IPS DF 6.9 (cell line): ENCODE measurements at regions not wholly inside any gene's neighbourhood (a gene's known extent, or its start where the extent isn't known, plus 50 kb on each side); places are given as distances from the start of the nearest gene placed in this dataset.

Experiments used
- DNase-seq: peaks from one replicate; pipeline ENCODE4 v3.0.0-alpha.2; 2013; ENCODE audit warnings: low read depth, low spot score
- H3K27ac ChIP-seq: one replicate; pipeline ENCODE4 v1.5.1; 2013; ENCODE audit warnings: low read length, control low read depth
- H3K27me3 ChIP-seq: 2 replicates; pipeline ENCODE4 v1.6.1; 2013; ENCODE audit warnings: mild to moderate bottlenecking, low read length; ENCODE audit not compliant: control insufficient read depth, insufficient read depth
- H3K36me3 ChIP-seq: 2 replicates; pipeline ENCODE4 v1.6.1; 2013; ENCODE audit warnings: low read length; ENCODE audit not compliant: control insufficient read depth, insufficient read depth
- H3K4me1 ChIP-seq: 2 replicates; pipeline ENCODE4 v1.6.1; 2013; ENCODE audit warnings: low read length; ENCODE audit not compliant: control insufficient read depth, insufficient read depth
- H3K4me3 ChIP-seq: 2 replicates; pipeline ENCODE4 v1.5.1; 2013; ENCODE audit warnings: mild to moderate bottlenecking, low read length
- H3K9me3 ChIP-seq: 2 replicates; pipeline ENCODE4 v1.6.1; 2013; ENCODE audit warnings: low read length, inconsistent platforms; ENCODE audit not compliant: control insufficient read depth, insufficient read depth
- WGBS: extraction: QIAGEN DNeasy Blood & Tissue Kit; methylation state at CpG from one replicate; pipeline ENCODE4 v1.1.7; 2013; ENCODE audit warnings: mixed read lengths, missing lambda C conversion rate; ENCODE audit not compliant: insufficient read length, insufficient coverage; 5-methylcytosine and 5-hydroxymethylcytosine counted together

- Histone ChIP-seq H3K9me3 (no peaks in the 10 kb centered on the region), H3K27me3 (no peaks in the 10 kb centered on the region), H3K4me3 (no peak overlapping the region), H3K4me1 (no peaks in the 10 kb centered on the region; the same call in 1 of the 2 replicates), H3K36me3 (no peaks in the 10 kb centered on the region), H3K27ac (no peak overlapping the region)
- WGBS: no CpG with 5 or more reads among the region's 5 CpGs
- no peak for DNase-seq
Observed at GRCh38 chr17:62867303-62867702, 59.2 kb upstream of the MARCHF10 start.

GRCh38 chr17:62866471-62866870 is 58.4 kb upstream of the MARCHF10 start:
- Histone ChIP-seq H3K27me3 (no peaks in the 10 kb centered on the region), H3K9me3 (no peaks in the 10 kb centered on the region), H3K4me1 (no peaks in the 10 kb centered on the region; the same call in 1 of the 2 replicates), H3K27ac (no peak overlapping the region), H3K4me3 (no peak overlapping the region), H3K36me3 (no peaks in the 10 kb centered on the region)
- WGBS: no CpG with 5 or more reads among the region's 3 CpGs
- no peak for DNase-seq

- Histone ChIP-seq H3K36me3 (no peaks in the 10 kb centered on the region), H3K27ac (no peak overlapping the region)
- WGBS: no CpG with 5 or more reads among the region's 1 CpG
Observed at GRCh38 chr17:62865586-62865985, 57.5 kb upstream of the MARCHF10 start.

GRCh38 chr17:62862251-62862650 is 54.1 kb upstream of the MARCHF10 start:
- Histone ChIP-seq H3K27ac (no peak overlapping the region), H3K9me3 (no peaks in the 10 kb centered on the region), H3K36me3 (no peaks in the 10 kb centered on the region), H3K4me3 (no peak overlapping the region), H3K4me1 (no peaks in the 10 kb centered on the region), H3K27me3 (no peaks in the 10 kb centered on the region)
- no CpG with 5 or more reads among the region's 2 CpGs for WGBS
- DNase-seq: no peak

More at GRCh38 chr17:62865586-62865985, 57.5 kb upstream of the MARCHF10 start:
- H3K4me1 ChIP-seq: no peaks in the 10 kb centered on the region; the same call in 1 of the 2 replicates
- no peak overlapping the region for H3K4me3 ChIP-seq
- no peak for DNase-seq
- no peaks in the 10 kb centered on the region for H3K27me3 ChIP-seq
- no peaks in the 10 kb centered on the region for H3K9me3 ChIP-seq

- no peak for DNase-seq
- Histone ChIP-seq H3K27ac (no peak overlapping the region), H3K9me3 (no peaks in the 10 kb centered on the region), H3K4me3 (no peak overlapping the region), H3K27me3 (no peaks in the 10 kb centered on the region), H3K36me3 (no peaks in the 10 kb centered on the region), H3K4me1 (no peaks in the 10 kb centered on the region)
- WGBS: no CpG with 5 or more reads among the region's 8 CpGs
Observed at GRCh38 chr17:62860962-62861873, 53.1 kb upstream of the MARCHF10 start.

- no peak overlapping the region for H3K4me3 ChIP-seq
- no peaks in the 10 kb centered on the region for H3K4me1 ChIP-seq
- no peak for DNase-seq
- no peaks in the 10 kb centered on the region for H3K36me3 ChIP-seq
- WGBS: no CpG with 5 or more reads among the region's 3 CpGs
- no peak overlapping the region for H3K27ac ChIP-seq
- H3K27me3 ChIP-seq: no peaks in the 10 kb centered on the region
- H3K9me3 ChIP-seq: no peaks in the 10 kb centered on the region
Observed at GRCh38 chr17:62859146-62859545, 51.0 kb upstream of the MARCHF10 start.
